ENCODE measurements at regions not wholly inside any gene's neighbourhood (a gene's known extent, or its start where the extent isn't known, plus 50 kb on each side); places are given as distances from the start of the nearest gene placed in this dataset.

DNA sequence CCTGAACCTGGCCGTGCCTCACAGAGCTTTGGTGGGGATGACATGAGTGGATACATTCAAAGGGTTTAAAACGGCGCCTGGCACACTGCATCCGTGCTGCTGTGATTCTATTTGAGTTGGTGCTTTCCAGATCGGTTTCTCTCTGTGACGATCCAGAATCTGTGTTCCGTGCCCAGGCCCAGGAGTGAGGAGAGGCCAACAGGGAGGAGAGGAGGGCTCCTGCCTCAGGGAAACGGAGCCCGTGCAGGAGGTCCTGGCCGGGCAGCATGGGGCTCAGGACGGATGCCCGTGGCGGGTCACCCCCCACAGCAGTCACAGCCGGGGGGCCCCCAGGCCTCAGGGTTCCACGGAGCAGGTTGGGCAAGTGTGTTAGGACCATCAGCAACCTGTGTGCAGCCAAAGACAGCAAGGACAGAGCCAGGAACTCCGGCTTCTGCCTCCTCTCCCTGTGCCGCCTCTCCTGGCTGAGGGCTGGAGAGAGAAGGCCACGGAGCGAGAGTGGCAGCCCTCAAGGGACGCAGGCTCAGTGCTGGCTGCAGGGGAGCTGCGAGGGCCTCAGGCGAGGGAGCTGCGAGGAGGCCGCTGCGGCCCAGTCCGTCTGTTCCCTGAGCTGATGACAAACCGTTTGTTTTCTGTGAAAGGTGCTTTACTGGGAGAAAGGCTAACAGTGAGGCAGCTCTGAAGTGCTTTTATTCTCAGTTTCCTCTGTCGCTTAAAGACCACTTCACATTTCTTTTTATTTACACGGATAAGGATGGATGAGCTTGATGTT, 99.3 kb downstream of the METRNL start:
- DNase-seq = no peak

DNA sequence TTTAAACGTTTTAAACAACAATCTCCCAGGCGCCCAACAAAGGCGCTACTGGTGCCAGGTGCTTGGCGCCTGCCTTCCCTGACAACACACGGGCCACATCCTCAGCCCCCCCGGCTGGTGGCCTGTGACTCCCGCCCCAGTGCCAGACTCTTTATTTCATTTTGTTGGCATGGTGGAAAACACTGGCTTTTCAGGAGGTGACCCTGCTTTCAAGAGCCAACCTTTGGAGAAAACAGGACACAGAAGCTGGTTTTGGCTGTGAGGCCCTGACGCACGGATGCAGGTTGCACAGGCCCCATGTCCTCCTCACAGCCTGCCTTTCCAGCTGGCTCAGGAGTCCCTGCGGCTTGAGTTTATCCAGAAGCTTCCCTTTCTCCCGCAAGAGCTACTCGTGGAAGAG, 100.0 kb downstream of the METRNL start:
- no peak for DNase-seq

DNA sequence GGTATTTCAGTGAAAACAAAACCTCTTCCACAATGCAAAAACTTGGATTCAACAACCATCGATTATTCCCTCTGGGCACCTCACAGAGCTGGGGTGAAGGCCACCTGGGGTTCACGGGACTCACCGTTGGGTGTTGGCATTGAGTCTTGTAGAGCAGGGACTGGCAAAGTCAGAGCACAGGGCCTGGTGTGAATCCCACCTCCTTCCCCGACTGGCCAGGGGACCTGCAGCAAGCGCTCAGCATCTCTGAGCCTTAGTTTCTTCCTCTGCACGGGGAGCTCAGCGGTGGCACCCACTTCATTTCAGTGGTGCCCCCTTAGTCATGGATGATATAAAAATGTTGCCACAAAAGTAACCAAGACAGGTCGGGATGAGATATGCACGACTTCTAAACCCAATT, 100.4 kb downstream of the METRNL start:
- no peak for DNase-seq

DNA sequence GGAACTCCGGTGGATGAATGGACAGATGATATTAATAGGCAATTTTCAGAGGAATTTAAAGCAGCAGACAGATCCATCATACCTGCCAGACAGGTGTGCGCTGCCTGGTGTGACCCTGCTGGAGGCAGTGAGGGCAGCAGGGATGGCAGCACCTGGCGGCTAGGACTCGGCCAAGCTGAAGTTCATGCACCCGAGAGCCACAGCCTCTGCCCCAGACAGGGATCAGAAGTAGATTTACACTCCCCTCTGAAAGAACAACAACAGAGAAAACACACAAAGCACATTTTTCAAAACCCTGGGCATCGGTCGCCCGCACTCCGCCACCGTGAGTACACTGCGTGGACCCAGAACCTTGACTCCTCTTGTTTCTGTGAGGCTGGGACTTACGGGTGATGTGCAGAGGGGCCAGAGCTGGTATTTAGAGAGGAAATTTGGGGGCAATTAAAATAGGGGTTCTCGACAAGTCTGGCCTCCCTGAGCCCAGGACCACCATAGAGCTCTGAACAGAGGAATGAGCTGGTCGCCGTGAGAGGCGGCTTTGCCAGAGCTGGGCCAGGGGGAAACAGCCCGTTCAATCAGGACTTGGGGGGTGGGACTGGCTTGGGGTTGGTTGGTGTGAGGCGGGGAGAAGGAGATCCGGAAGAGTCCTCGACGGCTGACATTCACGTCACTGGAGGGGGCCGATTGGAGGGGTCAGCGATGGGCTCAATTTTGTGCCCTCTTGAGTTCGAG, 101.0 kb downstream of the METRNL start:
- no peak for DNase-seq

DNA sequence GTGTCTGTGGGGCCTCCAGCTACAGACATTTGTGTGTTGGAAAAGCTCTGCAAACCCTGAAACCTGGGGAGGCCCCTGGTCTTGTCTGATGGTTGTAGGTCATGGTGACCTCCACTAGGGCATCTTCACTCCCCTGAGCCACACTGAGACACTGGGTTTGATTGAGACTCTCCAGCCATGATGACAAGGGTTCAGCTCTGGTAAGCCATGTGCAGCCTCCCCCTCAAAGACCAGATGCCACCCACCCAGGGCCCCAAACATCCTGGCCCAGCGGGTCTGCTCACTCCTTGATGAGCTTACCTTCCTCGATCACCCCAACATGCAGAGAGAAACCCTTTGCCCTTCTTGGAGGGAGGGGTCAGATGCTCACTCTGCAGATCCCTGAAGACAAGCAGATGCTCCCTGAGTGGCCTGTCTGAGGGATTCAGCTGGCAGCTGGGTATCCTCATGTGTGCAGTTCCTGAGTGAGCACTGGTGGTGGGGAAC, 101.6 kb downstream of the METRNL start:
- no peak for DNase-seq

DNA sequence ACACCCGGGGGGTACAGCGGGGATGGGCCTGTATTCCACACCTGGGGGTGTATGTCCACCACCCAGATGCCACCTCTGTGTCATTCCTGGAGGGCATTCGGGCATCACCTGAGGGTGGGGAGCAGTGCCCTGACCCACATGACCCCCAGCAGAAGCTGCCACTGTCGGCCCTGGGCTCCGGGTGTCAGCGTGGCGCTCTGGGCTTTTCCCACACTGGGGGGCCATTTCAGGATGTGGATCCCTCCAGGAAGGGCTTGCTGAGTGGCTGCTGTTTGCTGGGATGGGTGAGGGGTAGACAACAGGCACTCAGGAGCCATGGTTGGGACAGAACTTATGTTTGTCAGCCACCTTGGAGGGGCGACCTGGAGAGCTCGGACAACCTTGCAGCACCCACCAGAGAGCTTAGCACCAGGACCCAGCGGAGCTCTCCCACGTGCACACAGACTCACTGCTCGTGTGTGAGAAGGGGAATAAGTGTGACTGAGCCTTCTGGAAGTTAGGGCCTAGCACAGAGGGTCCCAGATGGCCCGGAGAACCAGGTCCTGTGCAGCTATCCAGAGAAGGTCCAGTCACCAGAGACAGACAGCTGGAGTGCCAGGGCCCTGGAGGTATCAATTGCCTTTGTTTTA, 102.7 kb downstream of the METRNL start:
- DNase-seq = no peak

DNA sequence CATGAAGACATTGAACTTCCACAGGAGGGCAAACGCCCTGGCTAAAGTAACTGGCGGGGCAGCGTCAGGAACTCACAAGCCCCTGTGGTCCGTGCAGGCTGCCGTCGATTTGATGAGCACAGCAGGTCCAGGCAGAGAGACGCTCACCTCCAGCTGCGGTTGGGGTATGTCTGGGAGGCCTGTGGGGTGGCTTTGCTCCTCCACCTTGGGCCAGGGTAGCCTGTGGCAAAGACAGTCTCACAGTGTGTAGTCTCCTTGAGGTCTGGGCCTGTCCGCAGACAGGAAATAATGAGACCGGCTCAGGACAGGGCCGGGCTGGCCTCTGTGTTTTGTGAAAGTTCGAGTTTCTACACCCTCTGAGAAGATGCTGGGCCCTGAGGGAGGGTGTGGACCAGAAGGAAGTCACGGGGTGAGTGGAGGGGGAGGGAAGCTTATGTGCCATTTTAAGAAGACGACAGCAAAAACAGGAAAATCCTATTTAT, 103.3 kb downstream of the METRNL start:
- DNase-seq = no peak

DNA sequence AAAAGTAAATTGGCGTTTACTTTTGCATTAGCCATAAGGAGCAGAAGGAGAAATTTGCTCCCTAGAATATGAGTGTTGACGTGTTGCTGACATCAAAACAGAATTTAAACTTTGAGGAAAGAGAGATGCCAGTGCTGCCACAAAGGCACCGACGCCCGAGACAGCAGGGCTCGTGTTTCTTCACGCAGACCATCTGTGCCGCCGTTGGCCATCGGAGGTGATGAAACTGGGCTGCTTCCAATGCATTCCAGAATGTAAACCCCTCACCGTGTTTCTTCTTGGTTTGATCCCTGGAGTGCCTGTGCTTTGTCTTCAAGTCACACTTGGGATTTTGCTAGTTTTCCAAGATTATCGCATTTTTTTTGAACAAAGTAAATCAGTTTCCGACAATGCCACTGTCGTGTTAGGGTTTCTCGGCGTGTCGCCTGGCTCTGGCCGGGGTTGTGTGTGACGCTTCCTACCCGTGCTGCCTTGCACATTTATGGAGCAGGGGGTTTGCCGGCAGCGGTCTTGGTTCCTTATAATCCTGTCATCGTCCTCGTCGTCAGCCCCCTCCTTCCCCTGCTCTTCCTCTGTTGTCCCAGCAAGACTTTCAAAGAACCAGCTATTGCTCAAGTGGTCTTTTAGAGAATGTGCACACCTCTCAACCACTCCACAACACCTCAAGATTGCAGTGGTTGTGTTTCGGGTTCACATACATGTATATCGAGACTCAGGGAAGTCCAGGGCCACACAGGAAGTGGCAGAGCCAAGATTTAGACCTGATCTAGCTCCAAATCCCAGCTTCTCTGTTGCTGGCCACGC, 103.9 kb downstream of the METRNL start:
- DNase-seq = no peak

DNA sequence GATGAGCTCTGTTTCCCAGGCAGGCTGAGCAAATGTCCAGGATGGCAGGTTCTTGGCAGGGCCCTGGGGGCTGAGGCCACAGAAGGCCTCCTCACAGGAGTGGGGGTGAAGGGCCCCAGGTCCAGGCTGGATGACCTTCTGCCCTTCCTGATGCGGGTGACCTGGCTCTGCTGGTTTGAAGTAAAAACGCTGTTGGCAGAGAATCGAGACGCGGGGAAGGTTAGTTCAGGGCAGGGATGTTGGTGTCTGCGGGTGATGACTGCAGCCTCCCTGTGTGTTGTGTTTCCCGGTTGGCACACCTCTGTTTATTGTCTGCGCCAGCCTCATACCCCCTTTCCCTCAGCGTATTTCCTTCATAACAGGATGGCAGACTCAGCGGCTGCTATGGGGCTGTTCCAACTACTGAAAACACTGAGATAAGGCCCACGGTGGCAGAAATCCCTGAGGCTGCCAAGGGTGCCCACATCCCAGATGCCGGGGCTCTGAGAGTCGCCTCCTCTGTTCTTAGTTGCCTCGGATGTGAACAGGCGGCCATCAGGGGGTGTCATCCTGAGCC, 104.6 kb downstream of the METRNL start:
- DNase-seq = no peak

DNA sequence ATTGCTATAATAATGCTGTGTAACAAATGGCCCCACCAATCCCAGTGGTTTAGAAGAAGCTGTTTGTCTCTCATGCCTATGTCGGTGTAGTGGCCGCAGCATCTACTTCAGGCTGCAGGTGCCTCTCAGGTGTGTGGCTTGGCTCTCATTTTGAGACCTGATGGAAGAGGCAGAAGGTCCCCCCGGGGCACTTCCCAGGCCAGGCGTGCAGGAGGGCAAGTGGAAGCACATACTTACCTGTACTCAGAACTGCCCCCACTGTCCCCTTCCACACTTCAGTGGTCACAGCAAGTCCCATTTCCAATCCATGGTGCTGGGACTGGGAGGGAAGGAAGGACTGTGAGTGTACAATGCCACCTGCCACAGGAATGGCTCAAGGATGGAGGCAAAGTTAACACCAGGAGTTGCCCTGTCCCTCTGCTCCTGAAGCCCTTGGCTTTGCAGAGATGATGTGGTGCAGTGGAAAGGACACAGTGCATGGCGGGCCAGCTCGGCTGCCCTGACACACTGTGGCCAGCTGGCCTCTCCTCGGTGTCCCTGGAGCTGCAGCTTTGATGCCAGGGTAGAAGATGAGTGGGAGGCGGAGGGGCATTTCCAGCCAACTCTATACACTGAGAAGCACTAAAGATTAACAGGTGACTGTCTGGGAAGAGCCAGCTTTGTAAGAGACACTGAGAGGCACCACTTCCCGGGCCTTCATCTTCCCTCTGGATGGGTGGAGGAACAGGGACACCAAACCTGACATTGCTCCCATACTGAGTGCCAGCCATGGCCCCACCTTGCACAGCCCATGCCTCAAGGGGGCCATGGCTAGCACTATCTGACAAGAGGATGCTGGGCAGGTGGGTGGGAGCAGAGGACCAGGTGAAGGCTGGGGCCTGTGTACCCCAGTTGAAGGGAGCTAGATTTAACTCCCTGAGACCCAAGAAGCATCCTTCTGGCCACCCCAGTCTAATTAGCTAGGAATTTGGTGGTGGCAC, 105.9 kb downstream of the METRNL start:
- no peak for DNase-seq

DNA sequence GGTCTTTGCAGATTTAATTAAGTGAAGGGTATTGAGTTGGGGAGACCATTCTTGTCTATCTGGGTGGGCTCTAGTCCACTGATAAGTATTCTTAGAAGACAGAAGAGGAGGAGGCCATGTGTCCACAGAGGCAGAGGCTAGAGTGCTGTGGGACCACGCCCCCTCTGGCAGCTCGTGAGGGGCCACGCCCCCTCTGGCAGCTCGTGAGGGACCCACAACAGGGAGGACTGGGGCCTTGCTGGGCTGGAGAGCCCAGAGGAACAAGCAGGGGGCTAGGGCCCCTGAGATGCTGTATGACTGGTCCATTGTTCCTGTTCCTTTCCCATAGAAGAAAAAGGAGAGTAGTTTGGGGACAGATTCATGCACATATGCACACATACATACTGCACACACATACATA, 106.8 kb downstream of the METRNL start:
- no peak for DNase-seq

DNA sequence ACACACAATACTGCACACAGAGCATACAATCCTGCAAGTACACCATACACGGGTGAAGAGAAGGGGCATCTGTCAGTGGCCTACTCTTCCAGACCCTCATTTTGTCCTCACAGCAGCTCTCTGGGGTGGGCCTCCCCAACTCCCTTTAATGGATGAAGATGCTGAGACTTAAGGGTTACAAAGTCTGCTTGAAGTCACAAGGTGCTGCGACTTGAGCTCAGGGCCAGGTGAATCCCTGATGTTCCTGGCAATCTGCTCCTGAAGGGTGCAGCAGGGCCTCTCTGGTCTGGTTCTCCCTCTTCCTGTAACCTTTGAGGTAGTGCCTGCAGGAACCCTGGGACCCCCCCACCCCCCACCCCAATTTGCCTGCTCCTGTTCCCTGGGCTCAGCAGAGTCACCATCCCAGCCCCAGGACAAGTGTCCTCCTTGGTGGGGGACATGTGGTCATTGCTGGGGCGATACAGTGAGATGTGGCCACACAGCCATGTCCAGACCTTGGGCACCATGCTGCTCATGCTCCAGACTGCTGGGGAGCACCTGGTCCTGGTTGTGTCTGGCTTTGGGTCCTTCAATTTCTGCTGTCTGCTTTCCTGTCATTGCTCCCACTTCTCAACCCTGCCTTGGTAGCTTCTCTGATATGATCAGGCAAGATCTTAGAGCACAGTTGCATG, 107.5 kb downstream of the METRNL start:
- no peak for DNase-seq

DNA sequence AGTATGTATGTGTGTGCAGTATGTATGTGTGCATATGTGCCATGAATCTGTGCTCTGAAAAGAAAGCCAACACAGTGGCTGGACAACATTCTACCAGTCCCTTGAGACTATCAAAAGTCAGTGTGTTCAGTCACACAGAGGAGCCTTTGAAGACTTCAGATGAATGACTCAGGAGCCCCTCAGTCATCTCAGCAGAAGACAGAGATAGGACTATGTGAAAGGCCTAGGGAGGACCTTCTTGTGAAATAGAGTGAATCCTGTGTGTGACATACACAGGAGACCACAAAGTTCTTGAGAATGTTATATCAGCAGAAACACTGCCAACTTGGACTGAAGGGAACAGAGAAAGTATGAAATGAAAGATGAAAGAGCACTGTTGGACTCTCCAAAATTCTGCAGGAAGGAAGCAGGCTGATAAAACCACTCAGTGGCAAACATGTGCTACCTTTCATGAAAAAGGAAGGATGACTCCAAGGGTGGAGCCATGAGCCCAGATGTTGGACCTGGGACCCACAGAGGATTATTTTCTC, 108.4 kb downstream of the METRNL start:
- DNase-seq = no peak

DNA sequence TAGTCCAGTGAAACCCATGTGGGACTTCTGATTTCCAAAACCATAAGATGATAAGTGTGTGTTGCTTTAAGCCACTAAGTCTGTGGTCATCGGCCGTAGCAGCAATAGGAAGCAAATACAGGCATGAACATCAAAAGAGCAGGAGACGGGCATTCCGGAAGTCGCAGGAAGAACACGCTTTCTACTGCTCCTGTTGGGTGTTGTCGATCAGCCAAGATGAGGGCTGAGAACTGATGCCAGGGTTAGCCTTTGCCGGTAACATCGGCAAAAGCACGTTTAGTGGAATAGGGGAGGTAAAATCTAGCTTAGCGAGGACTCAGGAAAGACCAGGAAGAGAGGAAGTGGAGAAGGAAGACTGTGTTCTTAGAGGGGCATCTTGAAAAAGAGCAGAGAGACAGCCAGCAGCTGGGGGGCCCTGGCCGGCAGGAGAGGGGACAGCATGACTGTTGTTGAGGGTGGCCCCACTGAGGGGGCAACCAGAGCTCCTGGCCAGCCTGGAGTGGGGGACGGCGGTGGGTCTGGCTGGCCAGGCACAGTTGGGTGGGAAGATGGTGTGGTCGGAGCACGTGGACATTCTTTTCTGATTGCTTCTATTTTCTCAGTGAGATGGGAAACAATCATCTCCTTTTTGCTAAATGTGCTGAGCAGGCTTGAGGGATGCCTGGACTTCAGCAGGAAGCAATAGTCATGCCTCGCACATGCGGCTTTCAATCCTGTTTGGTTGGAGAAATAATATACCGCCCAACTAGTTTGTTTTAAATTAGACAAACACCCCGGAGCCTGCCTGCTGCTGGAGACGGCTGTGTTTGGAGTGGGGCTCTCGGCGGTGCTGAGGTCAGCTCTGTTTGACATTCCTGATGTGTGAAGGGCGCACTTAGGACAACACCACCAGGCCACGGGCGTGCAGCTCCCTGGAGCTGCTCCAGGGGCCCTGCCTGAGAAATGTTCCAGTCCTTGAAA, 109.9 kb downstream of the METRNL start:
- no peak for DNase-seq

DNA sequence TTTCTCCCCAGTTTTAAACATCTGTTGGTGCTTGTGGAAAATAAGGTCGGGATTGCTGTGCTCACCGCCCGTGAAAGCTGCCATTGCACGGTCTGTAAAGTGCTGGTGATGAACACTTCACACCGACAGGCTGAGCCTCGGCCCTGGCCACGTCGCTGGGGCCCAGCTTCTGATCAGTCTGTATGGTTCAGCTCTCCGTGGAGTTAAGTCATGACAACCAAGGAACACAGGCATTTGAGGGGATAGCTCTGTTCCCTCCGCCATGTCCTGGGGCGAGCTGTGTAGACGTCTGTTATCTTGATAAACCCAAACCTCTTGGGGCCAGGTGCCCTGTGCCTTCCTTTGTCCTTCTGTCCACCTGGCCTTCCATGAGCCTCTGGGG, 110.6 kb downstream of the METRNL start:
- no peak for DNase-seq

DNA sequence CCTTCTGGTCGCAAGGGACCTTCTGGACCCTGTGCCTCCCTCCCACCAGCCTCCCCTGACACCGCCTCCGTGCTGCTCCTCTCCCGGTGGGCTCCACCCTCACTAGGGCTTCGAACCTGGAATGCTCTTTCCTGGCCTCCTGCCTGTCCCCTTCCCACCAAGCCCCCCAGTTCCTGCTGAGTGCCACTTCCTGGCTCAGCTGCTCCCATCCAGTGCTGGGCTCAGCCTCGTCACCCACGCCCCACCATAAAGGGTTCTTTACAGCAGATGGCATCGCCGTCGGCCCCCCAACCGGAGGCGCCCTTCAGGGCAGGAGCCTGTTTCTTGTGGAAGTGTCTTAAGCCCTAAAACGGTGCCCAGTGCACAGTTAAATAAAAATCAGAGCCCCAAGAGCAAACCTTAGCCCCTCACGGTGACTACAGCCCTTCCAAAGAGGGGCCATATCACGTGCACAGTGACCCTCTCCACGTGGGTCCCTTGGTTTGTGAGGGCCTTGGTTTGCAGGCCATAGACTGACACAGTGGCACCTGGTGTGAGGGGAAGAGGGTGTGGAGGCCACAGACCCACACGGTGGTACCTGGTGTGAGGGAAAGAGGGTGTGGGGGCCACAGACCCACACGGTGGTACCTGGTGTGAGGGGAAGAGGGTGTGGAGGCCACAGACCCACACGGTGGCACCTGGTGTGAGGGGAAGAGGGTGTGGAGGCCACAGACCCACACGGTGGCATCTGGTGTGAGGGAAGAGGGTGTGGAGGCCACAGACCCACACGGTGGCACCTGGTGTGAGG, 111.4 kb downstream of the METRNL start:
- DNase-seq = no peak

DNA sequence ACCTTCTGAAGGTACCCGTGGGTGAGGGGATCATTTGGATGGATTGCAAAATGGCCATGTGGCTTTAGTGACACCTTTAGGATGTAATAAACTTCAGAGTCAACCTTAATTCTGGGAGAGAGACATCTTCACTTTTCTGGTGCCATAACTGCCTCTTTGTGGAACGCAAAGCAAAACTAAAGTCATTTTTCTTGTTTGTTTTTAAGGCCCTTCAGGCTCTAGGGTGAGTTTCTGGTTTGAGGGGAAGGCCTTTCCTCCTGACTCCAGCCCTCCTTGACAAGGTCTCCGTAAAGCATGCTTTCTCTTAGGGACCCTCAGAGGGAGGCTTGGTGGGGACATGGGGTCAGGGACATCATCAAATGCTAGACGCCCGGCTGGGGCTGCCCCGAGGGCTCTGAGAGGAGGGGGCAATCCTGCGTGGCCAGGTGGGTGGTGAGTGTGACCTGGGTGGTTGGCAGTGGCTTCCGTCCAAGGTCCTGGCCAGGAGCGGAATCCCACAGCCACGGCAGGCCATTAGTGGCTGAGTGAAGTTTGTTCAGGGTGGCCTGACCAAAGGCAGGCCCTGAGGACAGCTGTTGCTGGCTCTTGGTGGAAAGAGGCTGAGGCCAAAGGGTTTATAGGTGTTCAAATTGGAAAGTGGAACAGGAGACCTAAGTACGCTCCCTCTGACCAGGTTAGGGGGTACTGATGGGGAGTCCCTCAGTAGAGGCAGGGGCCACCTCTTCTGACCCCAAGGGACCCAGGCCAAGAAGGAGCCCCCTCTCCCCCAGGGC, 112.2 kb downstream of the METRNL start:
- DNase-seq = no peak
